EL (cell line): ENCODE measurements at regions not wholly inside any gene's neighbourhood (a gene's known extent, or its start where the extent isn't known, plus 50 kb on each side); places are given as distances from the start of the nearest gene placed in this dataset.
A peak's percentile ranks its signal among the peaks of the same experiment; 100 is the strongest.

Experiments used
- DNase-seq: peaks from one replicate; pipeline ENCODE4 v3.0.0-alpha.2; 2016

DNA sequence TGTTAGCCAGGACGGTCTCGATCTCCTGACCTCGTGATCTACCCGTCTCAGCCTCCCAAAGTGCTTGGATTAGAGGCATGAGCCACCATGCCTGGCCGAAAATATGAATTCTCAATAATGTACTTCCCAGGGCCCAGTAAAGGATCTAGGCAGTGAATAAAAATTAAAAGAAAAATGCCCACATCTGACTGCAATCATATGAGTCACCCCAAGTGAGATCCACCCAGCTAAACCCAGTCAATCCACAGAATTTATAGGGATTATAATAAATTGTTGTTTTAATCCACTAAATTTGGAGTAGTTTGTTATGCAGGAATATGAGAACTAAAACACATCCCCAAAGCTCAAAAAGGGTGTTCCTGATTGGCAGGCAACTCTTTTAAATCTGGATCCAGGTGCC is 93.5 kb upstream of the STK39 start:
- DNase-seq = no peak

DNA sequence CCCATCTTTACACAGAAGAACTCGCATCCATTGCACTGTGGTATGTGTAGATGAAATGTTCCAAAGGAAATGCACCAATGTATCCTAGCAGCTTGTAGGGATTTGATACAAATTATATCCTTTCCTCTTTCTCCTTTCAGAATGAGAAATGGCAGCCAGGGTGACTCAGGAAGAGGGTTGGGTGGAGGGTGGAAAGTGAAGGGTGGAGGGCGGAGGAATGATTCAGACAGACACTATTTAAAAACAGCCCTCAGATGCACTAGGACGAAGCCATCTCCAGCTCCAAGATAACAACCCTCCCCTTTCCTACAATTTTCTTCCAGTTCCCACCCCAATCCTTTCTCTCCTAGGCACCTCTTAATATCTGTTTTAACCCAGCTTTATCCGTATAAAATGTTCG is 96.2 kb upstream of the STK39 start:
- DNase-seq = peak; percentile 56

DNA sequence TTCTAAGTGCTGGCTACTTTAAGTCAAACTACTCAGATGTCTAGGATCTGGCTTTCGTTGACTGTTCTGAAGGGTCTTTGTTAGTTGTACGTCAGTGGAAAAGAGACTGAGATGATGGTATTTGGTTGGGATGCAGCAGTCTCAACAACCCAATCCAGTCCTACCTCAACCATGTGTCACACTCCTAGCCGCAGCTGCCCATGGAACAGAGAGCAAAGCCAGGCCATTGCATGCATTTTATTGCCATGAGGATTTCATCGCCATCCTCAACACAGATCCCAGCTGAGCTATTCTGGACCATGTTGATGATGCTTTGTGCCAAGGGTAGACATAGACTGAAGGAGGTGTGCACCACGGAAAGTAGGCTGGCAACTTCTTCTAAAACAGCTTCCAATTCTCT is 97.3 kb upstream of the STK39 start:
- DNase-seq = no peak

DNA sequence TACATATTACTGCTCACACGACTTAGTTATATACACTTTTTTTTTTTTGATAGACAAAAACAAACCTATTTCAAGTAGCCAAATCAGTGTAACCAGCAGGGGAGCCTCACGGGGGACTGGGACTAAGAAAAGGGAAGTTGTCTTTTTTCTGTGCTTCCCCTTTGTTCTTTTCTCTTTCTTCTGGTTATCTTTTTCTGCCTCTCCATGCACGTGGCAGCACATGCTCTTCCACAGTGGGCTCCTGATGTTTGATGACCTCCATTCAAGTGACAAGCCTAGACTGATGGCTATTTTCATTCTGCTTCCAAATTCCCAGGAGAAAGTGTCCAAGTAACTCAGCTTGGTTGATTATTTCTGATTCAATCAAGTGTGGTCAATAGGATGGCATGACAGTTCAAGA is 98.2 kb upstream of the STK39 start:
- no peak for DNase-seq

DNA sequence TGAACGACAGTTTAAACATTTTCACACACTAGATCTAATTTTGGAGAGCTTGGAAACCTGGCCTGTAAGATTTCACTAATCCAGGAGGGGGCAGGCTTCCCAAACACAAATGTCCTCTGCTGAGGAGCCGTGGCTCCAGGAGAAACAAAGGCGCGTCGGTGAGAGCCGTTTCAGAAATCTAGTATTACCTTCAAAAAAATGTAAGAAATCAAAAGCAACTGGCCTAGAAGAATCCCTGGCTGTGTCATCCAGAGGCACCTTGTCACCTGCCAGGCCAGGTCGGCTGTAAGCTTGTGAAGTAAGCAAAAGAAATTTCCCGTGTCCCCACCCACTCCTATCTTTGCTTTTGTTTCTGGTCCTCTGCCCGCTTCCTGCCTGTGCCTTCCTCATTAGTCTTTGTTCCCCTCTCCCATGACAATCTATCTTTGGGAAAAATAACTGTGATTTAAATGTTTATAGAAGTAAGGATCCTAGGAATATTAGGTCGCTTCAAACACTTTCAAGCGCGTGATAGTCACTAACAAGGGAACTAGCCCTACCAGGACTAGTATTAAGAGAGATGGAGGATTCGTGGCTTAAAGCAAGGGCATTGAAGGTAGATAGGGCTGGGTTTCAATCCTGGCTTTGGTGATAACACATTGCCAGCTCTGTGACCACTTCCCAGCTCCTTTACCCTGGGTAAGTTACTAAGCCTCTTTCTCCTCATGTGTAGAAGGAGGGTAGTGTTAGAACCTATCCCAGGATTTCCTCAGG is 99.5 kb upstream of the STK39 start:
- DNase-seq = peak; percentile 67

DNA sequence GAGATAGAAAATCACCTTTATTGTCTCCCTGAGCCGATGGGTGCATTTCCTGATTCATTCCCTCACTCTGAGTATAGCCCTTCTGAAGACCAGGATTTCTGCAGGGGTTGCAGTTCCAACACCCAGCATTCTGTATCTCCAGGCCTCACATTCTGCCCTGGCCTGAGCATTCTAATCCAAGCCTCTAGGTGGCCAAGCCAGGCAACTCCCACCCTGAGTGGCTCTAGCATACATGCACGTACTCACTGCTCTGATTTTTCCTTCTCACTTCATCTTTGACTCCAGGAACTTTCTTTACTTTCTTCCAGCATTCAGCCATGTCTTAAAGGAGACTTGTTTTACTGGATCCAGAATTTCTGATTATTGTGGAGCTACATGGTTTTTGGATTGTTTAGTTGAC is 100.7 kb upstream of the STK39 start:
- DNase-seq = peak; percentile 44

DNA sequence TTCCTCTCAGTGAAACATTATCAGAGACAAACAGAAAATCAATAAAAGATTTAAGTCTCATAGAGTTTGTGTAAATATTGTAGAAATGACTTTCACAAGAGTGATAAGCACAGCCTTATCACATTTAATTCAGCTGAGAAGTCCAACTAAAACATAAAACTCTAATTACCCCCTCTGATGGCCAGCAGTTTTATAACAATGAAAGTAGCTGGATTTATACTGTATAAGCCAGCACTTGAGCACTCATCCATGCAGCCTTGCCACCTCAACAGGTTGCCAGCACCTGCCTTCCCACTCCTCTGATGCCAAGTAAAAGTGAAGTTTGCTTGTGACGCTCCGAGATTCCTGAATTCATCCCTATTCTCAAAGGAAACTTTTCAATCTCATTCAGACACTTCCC is 103.0 kb upstream of the STK39 start:
- DNase-seq = no peak

DNA sequence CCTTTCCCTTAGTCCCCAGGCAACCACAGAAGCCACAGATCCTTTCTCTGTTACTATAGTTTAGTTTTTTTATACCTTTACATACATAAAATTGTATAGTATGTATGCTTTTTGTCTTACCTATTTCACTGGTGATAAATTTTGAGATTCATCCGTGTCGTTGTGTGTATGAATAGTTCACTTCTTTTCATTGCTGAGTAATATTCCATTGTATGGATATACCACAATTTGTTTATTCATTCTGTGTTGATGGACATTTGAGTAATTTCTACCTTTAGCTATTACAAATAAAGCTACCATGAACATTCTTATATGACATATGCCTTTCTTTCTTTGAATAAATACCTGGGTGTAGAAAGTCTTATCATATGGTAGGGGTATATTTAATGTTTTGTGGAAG is 102.8 kb upstream of the CERS6 start:
- no peak for DNase-seq

DNA sequence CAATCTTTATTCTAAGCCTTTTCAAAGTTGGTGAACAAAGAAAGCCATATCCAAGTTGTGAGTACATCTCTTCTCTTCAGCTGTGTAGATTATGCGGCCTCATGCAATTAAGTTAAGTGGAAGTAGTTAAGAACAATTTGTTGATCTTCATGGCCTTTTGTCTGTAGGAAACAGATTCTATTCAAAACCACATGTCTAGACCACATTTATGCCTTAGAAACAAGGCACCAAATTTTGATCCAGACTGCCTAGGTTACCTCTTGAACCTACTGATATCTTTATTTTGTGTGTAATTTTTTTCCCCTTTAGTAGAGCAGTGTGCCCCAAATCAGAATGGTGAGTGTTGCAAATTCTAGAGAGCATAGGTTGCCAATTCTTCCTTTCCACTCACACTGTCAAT is 101.6 kb upstream of the CERS6 start:
- no peak for DNase-seq

DNA sequence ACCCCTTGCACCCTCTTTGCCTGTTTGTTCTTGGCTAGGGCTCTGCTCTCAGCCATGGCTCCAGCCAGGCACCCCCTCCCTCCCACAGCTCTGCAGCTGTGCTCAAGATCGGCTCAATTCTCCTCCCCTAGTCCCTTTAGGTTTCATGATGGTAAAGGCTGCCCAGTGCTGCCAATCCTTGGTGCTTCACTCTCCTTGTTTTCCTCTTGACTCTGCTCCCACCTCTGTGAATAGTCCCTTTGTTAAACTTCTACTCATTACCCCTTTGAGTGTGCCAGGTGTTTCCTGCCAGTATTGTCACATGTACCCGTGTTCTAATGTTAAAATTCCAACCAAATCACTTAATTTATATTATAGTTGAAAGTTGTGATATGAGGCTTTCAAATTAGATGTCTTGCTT is 101.0 kb upstream of the CERS6 start:
- no peak for DNase-seq

DNA sequence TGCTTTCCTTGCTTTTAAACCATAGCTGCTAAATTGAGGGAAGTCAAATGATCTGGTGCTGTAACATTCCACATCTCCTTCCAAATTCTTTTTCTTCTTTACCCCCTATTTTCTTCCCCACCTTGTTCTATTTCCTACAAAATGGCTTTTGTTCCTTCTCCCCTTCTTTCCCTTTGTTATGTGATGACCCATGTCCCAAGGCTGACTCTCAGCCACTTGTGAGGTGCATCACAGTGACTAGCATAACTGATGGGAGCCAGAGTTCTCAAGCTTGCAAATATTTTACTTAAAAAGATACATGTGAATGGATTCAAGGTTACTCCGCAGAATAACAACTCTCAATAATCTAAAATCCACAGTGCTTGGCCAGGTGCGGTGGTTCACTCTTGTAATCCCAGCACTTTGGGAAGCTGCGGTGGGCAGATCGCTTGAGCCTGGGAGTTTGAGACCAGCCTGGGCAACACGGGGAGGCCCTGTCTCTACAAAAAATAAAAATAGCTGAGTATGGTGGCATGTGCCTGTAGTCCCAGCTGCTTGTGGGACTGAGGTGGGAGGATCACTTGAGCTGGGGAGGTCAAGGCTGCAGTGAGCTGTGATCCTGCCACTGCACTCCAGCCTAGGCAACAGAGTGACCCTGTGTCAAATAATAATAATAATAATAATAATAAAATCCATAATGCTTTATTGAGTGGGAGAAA is 100.1 kb upstream of the CERS6 start:
- DNase-seq = no peak

DNA sequence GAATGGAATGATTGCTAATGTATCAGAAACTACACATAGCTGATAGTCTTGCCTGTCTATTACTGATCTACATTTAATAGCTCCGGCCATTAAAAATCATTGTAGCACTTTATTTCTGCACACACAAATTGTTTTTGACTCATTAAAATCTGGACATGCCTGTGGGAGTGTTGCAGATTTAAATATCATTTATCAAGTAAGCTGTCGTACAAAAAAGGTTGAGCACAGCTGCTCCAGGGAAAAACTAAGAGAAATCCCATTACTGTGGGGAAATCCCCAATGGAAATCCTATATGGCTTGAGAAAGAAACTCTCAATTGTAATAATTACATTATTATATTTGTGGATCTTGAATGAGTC is 99.6 kb upstream of the CERS6 start:
- no peak for DNase-seq

DNA sequence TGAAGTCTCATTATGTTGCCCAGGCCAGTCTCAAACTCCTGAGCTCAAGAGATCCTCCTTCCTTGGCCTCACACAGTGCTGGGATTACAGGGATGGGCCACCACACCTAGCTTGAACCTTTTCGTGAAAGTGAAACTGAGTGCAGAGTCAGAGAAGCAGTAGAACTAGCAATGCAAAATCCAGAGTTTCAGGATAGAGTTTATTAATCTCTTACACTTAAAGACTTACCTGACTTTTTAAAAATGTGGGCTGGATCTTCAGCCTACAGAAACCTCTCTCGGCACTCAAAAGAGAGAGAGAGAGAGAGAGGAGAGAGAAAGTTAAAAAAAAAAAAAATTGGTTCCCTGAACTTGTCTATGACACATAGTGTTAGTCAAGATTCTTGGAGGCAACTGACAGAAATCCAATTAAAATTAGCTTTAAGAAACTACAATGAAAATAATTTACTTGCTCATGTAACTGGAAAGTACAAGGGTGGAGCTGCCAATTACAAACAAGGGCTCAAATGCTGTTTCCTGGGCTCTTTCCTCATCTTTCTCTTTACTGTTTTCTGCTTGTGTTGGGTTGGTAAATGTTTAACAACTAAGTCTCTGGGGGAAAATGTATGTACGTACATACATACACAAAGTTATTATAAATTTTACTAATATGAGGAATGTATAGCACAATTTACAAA is 98.1 kb upstream of the CERS6 start:
- DNase-seq = no peak

DNA sequence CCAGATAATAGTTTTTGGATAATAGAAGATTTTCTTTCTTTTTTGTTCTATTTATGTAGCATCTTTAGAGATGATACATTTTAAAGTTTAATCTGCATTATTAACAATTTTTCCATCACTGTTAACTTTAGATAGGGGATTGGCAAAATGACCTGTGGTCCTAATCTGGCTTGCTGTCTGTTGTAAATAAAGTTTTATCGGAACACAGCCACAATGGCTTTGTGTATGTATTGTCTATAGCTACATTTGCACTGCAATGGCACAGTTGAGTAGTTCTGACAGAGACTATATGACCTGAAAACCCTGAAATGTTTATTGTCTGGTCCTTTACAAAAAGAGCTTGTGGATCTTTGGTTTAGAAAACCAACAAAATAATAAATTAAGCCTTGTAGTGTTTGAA is 97.0 kb upstream of the CERS6 start:
- no peak for DNase-seq

DNA sequence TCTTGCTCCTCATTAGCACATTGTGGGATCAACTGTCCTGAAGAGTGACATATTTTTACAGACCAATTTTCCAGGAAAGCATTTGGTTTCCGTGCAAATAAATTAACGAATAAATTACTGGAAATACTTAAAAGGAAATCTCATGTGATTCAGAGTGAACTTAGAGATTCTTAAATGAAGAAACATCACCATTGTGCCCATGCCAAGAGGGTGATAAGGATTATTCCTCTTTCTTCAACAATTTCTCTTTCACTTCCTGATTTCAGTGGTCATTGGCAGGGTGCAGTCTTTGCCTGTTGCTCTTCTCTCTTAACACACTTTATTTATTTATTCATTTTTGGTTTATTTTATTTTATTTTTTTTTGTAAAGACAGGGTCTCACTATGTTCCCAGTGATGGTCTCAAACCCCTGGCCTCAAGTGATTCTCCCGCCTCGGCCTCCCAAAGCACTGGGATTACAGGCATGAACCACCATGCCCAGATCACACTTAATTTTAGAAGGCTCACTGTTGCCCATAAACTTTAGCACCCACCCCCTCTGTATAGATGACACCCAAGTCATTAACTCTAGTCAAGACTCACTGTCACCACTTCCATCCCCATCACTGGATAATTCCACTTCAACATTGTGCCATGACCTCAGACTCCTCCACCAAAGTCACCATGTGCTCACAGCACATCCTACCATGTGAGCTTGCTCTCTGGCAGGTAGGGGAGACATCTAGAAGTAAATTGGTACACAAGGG is 92.6 kb upstream of the CERS6 start:
- no peak for DNase-seq

DNA sequence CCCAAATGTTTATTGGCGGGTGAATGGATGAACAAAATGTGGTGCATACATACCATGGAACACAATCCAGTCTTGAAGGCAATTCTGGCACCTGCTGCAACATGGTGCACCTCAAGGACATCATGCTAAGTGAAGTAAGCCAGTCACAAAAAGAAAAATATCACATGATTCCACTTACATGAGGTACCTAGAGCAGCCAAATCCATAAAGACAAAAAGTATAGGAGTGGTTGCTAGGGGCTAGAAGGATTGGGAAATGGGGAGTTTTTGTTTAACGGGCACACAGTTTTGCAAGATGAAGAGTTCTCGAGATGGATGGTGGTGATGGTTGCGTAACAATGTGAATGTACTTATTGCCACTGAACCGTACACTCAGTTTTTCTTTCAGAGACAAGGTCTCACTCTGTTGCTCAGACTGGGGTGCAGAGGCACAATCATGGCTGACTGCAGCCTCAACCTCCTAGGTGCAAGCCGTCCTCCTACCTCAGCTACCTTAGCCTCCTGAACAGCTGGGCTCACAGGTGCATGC is 90.9 kb upstream of the CERS6 start:
- DNase-seq = no peak

DNA sequence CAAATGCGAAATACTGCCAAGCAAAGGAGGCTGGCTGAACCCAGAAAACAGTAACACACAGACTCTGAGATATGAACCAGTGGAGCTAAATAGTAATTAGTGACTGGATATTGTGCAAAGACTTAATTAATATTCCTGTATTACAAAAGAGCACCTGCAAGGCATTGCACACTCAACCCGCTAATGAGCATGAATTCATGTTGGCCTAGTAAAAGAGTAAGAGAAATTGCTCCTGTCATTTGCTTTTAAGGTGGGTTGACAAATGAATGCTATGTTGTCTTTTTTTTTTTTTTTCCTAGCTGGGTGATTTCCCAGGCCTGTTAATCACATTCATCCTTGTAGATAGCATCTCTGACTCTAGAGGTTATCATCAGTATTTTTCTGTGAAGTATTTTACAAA is 87.0 kb upstream of the CERS6 start:
- no peak for DNase-seq

DNA sequence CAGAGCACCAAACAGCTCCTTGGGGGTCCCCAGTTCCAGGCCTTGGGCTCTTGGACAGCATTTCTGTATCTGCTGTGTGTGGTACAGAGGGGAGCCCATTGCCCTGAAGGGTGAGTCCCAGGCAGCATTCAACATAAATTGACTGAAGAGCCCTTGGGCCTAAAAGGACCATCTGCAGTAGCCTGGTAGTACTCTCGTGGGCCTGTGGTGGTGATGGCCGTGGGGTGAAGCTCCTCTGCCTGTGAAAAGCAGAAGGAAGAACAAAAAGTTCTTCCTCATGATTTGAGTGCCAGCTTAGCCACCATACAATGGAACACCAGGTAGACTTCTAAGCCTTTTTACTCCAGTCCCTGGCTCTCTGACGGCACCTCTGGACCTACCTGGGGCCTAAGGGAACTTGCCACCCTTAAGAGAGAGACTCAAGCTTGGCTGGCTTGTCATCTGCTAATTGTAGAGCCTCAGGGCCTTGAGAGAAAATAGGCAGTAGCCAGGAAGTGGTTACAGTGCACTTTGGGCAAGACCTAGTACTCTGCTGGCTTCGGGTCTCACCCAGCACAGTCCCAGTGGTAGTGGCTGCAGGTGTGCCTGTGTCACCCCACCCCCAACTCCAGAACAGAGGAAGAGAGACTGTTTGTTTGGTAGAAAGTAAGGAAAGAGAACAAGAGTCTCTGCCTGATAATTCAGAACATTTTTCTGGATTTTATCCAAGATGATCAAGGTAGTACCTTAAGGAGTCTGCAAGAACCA is 84.6 kb upstream of the CERS6 start:
- no peak for DNase-seq

DNA sequence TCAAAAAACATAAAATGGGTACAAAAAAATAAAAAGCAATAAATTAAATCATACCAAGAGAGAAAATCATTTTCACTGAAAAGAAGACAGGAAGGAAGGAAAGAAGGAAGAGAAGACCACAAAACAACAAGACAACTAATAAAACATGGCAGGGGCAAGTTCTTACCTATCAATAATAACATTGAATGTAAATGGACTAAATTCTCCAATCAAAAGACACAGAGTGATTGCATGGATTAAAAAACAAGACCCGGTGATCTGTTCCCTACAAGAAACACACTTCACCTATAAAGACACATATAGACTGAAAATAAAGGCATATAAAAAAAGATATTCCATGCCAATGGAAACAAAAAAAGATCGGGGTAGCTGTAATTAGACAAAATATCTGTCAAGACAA is 82.6 kb upstream of the CERS6 start:
- no peak for DNase-seq

DNA sequence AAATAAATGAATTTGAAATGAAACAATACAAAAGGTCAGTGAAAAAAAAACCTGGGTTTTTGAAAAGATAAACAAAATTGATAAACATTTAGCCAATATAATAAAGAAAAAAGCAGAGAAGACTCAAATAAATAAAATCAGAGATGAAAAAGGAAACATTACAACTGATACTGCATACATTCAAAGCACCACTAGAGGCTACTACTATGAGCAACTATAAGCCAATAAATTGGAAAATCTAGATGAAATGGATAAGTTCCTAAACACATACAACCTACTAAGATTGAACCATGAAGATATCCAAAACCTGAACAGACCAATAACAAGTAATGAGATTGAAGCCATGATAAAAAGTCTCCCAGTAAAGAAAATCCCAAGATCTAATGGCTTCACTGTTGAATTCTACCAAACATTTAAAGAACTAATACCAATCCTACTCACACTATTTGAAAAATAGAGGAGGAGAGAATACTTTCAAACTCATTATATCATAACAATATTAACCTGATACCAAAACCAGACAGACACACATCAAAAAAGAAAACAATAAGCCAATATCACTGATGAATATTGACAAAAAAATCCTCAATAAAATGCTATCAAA is 80.8 kb upstream of the CERS6 start:
- no peak for DNase-seq

DNA sequence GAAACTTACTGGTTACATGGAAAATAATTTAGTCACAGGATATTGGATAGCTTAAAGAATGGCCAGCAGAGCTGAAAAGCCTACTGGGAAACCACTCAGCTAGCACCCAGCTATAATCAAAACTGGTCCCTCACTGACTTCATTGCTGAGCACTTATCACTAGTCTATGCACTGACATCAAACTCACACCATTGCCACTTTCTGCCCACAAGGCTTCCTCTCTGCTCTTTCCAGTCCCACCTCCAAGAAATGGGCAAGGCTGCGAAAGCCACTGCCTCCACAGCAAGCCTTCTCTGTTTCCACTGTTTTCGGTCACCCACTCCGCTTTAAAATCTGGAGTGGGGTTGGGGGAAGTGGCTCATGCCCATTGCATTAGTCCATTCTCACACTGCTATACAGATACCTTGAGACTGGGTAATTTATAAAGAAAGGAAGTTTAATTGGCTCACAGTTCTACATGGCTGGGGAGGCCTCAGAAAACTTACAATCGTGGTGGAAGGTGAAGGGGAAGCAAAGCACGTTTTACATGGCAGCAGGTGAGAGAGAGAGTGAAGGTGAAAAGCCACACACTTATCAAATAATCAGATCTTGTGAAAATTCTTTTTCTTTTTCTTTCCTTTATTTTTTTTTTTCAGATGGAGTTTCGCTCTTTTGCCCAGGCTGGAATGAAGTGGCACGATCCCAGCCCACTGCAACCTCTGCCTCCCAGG is 77.0 kb upstream of the CERS6 start:
- DNase-seq = no peak

DNA sequence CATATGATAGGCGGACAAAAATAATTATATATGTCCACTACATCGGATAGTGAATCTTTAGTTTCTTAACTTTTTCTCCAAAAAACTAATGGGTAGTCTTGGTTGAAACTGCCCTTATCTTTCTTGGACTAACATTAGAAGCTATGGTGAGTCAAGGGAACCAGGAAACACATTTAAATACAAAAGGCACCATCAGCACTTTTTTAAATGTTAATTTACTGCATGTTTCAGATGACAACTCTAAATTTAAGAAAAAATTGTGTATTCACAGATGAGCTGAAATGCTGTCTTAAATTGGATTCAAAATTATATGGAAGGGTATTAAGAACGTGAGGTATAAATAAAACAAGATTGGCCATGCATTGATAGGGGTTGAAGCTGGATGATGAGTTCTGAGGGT is 75.6 kb upstream of the CERS6 start:
- no peak for DNase-seq
